GM21390 (cell line): ENCODE measurements at regions not wholly inside any gene's neighbourhood (a gene's known extent, or its start where the extent isn't known, plus 50 kb on each side); places are given as distances from the start of the nearest gene placed in this dataset.

Experiments
- ATAC-seq: cut with Tn5 transposase; IDR thresholded peaks from one replicate; pipeline ENCODE4 v1.9.1; 2021; ENCODE audit not compliant: unreplicated experiment

- ATAC-seq = no peak
These were observed 701.4 kb downstream of the FGF9 start for GRCh38 chr13:22372261-22372660.

- ATAC-seq = no peak
These were observed 704.3 kb downstream of the FGF9 start for GRCh38 chr13:22375151-22375550.

- no peak for ATAC-seq
These were observed 717.0 kb downstream of the FGF9 start for GRCh38 chr13:22387899-22388298.

GRCh38 chr13:22399801-22400420 is 729.0 kb downstream of the FGF9 start:
- ATAC-seq = no peak

- no peak for ATAC-seq
These were observed 731.8 kb downstream of the FGF9 start for GRCh38 chr13:22402682-22403081.

- no peak for ATAC-seq
These were observed 732.3 kb downstream of the FGF9 start for GRCh38 chr13:22403144-22403543.

GRCh38 chr13:22405891-22406290 is 735.0 kb downstream of the FGF9 start:
- no peak for ATAC-seq

- ATAC-seq = no peak
These were observed 741.6 kb downstream of the FGF9 start for GRCh38 chr13:22412452-22412851.

- no peak for ATAC-seq
These were observed 751.1 kb downstream of the FGF9 start for GRCh38 chr13:22422023-22422422.

GRCh38 chr13:22422712-22423111 is 751.8 kb downstream of the FGF9 start:
- no peak for ATAC-seq

- no peak for ATAC-seq
These were observed 752.4 kb downstream of the FGF9 start for GRCh38 chr13:22423261-22423660.

GRCh38 chr13:22425087-22425486 is 754.2 kb downstream of the FGF9 start:
- no peak for ATAC-seq

- ATAC-seq = no peak
These were observed 753.7 kb upstream of the SGCG start for GRCh38 chr13:22427066-22427465.

GRCh38 chr13:22427783-22428182 is 753.0 kb upstream of the SGCG start:
- no peak for ATAC-seq

GRCh38 chr13:22428188-22428828 is 752.5 kb upstream of the SGCG start:
- no peak for ATAC-seq

GRCh38 chr13:22432690-22433089 is 748.1 kb upstream of the SGCG start:
- ATAC-seq = no peak

- ATAC-seq = no peak
These were observed 733.5 kb upstream of the SGCG start for GRCh38 chr13:22447132-22447886.

- ATAC-seq = no peak
These were observed 731.5 kb upstream of the SGCG start for GRCh38 chr13:22449251-22449650.

- ATAC-seq = no peak
These were observed 729.4 kb upstream of the SGCG start for GRCh38 chr13:22451327-22451741.

- ATAC-seq = no peak
These were observed 726.2 kb upstream of the SGCG start for GRCh38 chr13:22454586-22454985.

- ATAC-seq = no peak
These were observed 725.7 kb upstream of the SGCG start for GRCh38 chr13:22455036-22455435.

- no peak for ATAC-seq
These were observed 718.8 kb upstream of the SGCG start for GRCh38 chr13:22461854-22462490.
